ENCODE measurements at regions not wholly inside any gene's neighbourhood (a gene's known extent, or its start where the extent isn't known, plus 50 kb on each side); places are given as distances from the start of the nearest gene placed in this dataset.
"Not testable (repeated sequence)": the region's sequence is repeated elsewhere in the genome, so short reads cannot be mapped to it uniquely, and the experiment has no call there.

GRCh38 chr2:193222454-193222853 lies 1027.7 kb upstream of the TMEFF2 start:
- H3K4me3 ChIP-seq (ENCODE audit: low read depth, low read length) = no peak overlapping the region
- DNase-seq (ENCODE audit: low read depth) = no peak
- no peak for TF ChIP-seq CTCF (conservative IDR thresholded peaks at IDR 0.05; ENCODE audit: low read depth, low read length)

GRCh38 chr2:193219413-193219812 lies 1024.7 kb upstream of the TMEFF2 start:
- no peak for TF ChIP-seq CTCF (conservative IDR thresholded peaks at IDR 0.05; ENCODE audit: low read depth, low read length)
- no peak overlapping the region for H3K4me3 ChIP-seq (ENCODE audit: low read depth, low read length)
- no peak for DNase-seq (ENCODE audit: low read depth)

GRCh38 chr2:193201583-193201982 lies 1006.9 kb upstream of the TMEFF2 start:
- no peak overlapping the region for H3K4me3 ChIP-seq (ENCODE audit: low read depth, low read length)
- no peak for DNase-seq (ENCODE audit: low read depth)
- no peak for TF ChIP-seq CTCF (conservative IDR thresholded peaks at IDR 0.05; ENCODE audit: low read depth, low read length)

GRCh38 chr2:193199322-193199721 lies 1004.6 kb upstream of the TMEFF2 start:
- TF ChIP-seq CTCF (conservative IDR thresholded peaks at IDR 0.05; ENCODE audit: low read depth, low read length) = no peak
- H3K4me3 ChIP-seq (ENCODE audit: low read depth, low read length) = no peak overlapping the region
- no peak for DNase-seq (ENCODE audit: low read depth)

- TF ChIP-seq CTCF (conservative IDR thresholded peaks at IDR 0.05; ENCODE audit: low read depth, low read length) = no peak
- H3K4me3 ChIP-seq (ENCODE audit: low read depth, low read length) = no peak overlapping the region
- DNase-seq (ENCODE audit: low read depth) = no peak
Measured at GRCh38 chr2:193187816-193188215, 993.1 kb upstream of the TMEFF2 start.

GRCh38 chr2:193170981-193171380 lies 976.2 kb upstream of the TMEFF2 start:
- DNase-seq (ENCODE audit: low read depth); H3K4me3 ChIP-seq (ENCODE audit: low read depth, low read length): not testable (repeated sequence)

GRCh38 chr2:193156480-193156879 lies 961.7 kb upstream of the TMEFF2 start:
- no peak overlapping the region for H3K4me3 ChIP-seq (ENCODE audit: low read depth, low read length)
- DNase-seq (ENCODE audit: low read depth) = no peak
- no peak for TF ChIP-seq CTCF (conservative IDR thresholded peaks at IDR 0.05; ENCODE audit: low read depth, low read length)

- no peak for TF ChIP-seq CTCF (conservative IDR thresholded peaks at IDR 0.05; ENCODE audit: low read depth, low read length)
- no peak overlapping the region for H3K4me3 ChIP-seq (ENCODE audit: low read depth, low read length)
- DNase-seq (ENCODE audit: low read depth) = no peak
Measured at GRCh38 chr2:193154076-193154475, 959.3 kb upstream of the TMEFF2 start.

Data from choroid plexus epithelial cell (primary cell).